ENCODE measurements at regions not wholly inside any gene's neighbourhood (a gene's known extent, or its start where the extent isn't known, plus 50 kb on each side); places are given as distances from the start of the nearest gene placed in this dataset.

- TF ChIP-seq CTCF (IDR thresholded peaks at IDR 0.05; ENCODE audit: extremely low read depth in 1 of 2, insufficient read depth in 1 of 2, low read depth in 1 of 2, low read length in 2 of 2), result no peak
- no peak for TF ChIP-seq POLR2A (IDR thresholded peaks at IDR 0.05; ENCODE audit: low read depth, low read length)
- TF ChIP-seq POLR2AphosphoS5 (IDR thresholded peaks at IDR 0.05; ENCODE audit: insufficient read depth, low read depth, low read length), result no peak
- TF ChIP-seq JUN (IDR thresholded peaks at IDR 0.05; ENCODE audit: borderline replicate concordance, insufficient read depth, insufficient read length, low read depth), result no peak
- TF ChIP-seq MAX (IDR thresholded peaks at IDR 0.05; ENCODE audit: insufficient read depth, insufficient read length), result no peak
- no peak for TF ChIP-seq EZH2 (IDR thresholded peaks at IDR 0.05; ENCODE audit: borderline replicate concordance, low read depth, low read length, severe bottlenecking)
These were observed 712.7 kb upstream of the SGCG start for GRCh38 chr13:22468045-22468444.

Data from endothelial cell of umbilical vein (primary cell).